Naive thymus-derived CD4-positive, alpha-beta T cell (primary cell): ENCODE measurements at regions not wholly inside any gene's neighbourhood (a gene's known extent, or its start where the extent isn't known, plus 50 kb on each side); places are given as distances from the start of the nearest gene placed in this dataset.
A peak's percentile ranks its signal among the peaks of the same experiment; 100 is the strongest.

Experiments
- ATAC-seq: fragments of 150-1000 bp; cut with Tn5 transposase; 2 replicates; pipeline ENCODE4 v1.10.0; 2021; ENCODE audit warnings: mild to moderate bottlenecking, moderate library complexity
- CTCF ChIA-PET: fragments of 350-600 bp; sonication (Branson Sonifier 250); formaldehyde crosslinking; loops from one replicate; lab custom pipeline; 2021; ENCODE audit warnings: antibody characterized with exemption; lab: Charles Lee
- POLR2A ChIA-PET: fragments of 350-600 bp; sonication (Branson Sonifier 250); formaldehyde crosslinking; loops from one replicate; lab custom pipeline; 2021; ENCODE audit warnings: antibody characterized with exemption, inconsistent platforms; lab: Charles Lee
- DNase-seq, 9 donors: peaks; one replicate each; pipeline versions ENCODE4 v3.0.0 to v3.0.0-alpha.2; 2020 to 2022; ENCODE audit warnings: mixed read lengths in 1 of 9
- H3K27ac ChIP-seq: one replicate; pipeline ENCODE4 v1.7.0; 2013; ENCODE audit warnings: mild to moderate bottlenecking, low read depth, low read length, moderate library complexity
- H3K27me3 ChIP-seq, 2 donors: one replicate each; pipeline ENCODE4 v1.7.0; 2013; ENCODE audit warnings: low read length in 2 of 2, mild to moderate bottlenecking in 2 of 2, moderate library complexity in 2 of 2; ENCODE audit not compliant: control insufficient read depth in 2 of 2, insufficient read depth in 2 of 2
- H3K36me3 ChIP-seq, 3 experiments: 1 replicate in 2 of 3; 2 replicates in 1 of 3; pipeline ENCODE4 v1.7.0; 2013; ENCODE audit warnings: low read length in 3 of 3, mild to moderate bottlenecking in 3 of 3, moderate library complexity in 1 of 3; ENCODE audit not compliant: insufficient read depth in 3 of 3, control insufficient read depth in 2 of 3
- H3K4me1 ChIP-seq, 2 donors: one replicate each; pipeline ENCODE4 v1.7.0; 2013; ENCODE audit warnings: low read length in 2 of 2, mild to moderate bottlenecking in 2 of 2, moderate library complexity in 1 of 2; ENCODE audit not compliant: control insufficient read depth in 2 of 2, insufficient read depth in 2 of 2
- H3K4me3 ChIP-seq: 2 replicates; pipeline ENCODE4 v1.7.0; 2013; ENCODE audit warnings: mild to moderate bottlenecking, low read length
- H3K9me3 ChIP-seq, 3 experiments: 1 replicate in 2 of 3; 2 replicates in 1 of 3; pipeline ENCODE4 v1.7.0; 2013; ENCODE audit warnings: low read length in 3 of 3; ENCODE audit not compliant: control insufficient read depth in 2 of 3
- H3K27ac Mint-ChIP-seq, 9 donors: one replicate each; pipeline ENCODE4 v1.8.0; 2020 to 2022; ENCODE audit warnings: mixed read lengths in 9 of 9, mild to moderate bottlenecking in 8 of 9, moderate library complexity in 5 of 9, inconsistent platforms in 2 of 9
- H3K27me3 Mint-ChIP-seq, 5 donors: one replicate each; pipeline ENCODE4 v1.8.0; 2021 to 2022; ENCODE audit warnings: mixed read lengths in 5 of 5, mild to moderate bottlenecking in 1 of 5
- H3K36me3 Mint-ChIP-seq, 5 donors: one replicate each; pipeline ENCODE4 v1.8.0; 2020 to 2022; ENCODE audit warnings: mixed read lengths in 5 of 5, mild to moderate bottlenecking in 3 of 5, inconsistent platforms in 1 of 5
- H3K4me1 Mint-ChIP-seq, 7 donors: one replicate each; pipeline ENCODE4 v1.8.0; 2020 to 2022; ENCODE audit warnings: mixed read lengths in 7 of 7, mild to moderate bottlenecking in 3 of 7, inconsistent platforms in 1 of 7
- H3K4me3 Mint-ChIP-seq, 10 donors: one replicate each; pipeline ENCODE4 v1.8.0; 2020 to 2022; ENCODE audit warnings: mild to moderate bottlenecking in 10 of 10, mixed read lengths in 10 of 10, moderate library complexity in 6 of 10, inconsistent platforms in 2 of 10
- H3K9me3 Mint-ChIP-seq, 11 donors: one replicate each; pipeline ENCODE4 v1.8.0; 2020 to 2022; ENCODE audit warnings: mixed read lengths in 11 of 11, mild to moderate bottlenecking in 4 of 11, inconsistent platforms in 1 of 11, moderate library complexity in 1 of 11
- intact Hi-C, 2 donors: fragments of 100-400 bp; cut with micrococcal nuclease; formaldehyde crosslinking; loops; one replicate each; pipeline ENCODE4 v1.15.1; 2023

DNA sequence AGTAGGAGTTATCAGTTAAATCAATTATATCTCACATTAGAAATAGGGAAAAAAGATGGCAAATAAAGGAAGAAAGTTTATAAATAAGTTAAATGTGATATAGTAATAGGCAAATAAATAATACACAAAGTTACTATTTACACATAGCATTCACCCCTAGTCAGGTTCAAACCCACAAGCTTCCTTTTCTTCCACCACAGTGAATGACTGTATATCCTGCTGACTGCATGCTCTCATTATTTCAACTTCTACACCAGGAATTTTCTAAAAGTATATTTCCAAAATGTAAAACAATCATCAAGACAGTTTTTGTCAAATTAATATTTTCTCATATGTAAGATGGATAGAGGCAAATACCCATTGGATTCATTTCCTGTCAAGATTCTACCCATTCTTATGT, 548.6 kb upstream of the SLITRK5 start:
- Mint-ChIP-seq H3K4me3 (no peak overlapping the region), H3K9me3 (peaks cover 0 to 5% (median 0%) of the 10 kb centered on the region in 11 donors), H3K4me1 (no peaks in the 10 kb centered on the region), H3K36me3 (no peaks in the 10 kb centered on the region), H3K27ac (no peak overlapping the region), H3K27me3 (no peaks in the 10 kb centered on the region)
- no peak for DNase-seq
- no peak for ATAC-seq
- H3K36me3 ChIP-seq = no peaks in the 10 kb centered on the region
- CTCF ChIA-PET = no interaction called here
- intact Hi-C loops = no loop called here
- POLR2A ChIA-PET = no interaction called here
- H3K4me3 ChIP-seq = no peak overlapping the region
- no peaks in the 10 kb centered on the region for H3K27me3 ChIP-seq
- no peak overlapping the region for H3K27ac ChIP-seq
- H3K9me3 ChIP-seq = no peaks in the 10 kb centered on the region
- no peaks in the 10 kb centered on the region for H3K4me1 ChIP-seq

DNA sequence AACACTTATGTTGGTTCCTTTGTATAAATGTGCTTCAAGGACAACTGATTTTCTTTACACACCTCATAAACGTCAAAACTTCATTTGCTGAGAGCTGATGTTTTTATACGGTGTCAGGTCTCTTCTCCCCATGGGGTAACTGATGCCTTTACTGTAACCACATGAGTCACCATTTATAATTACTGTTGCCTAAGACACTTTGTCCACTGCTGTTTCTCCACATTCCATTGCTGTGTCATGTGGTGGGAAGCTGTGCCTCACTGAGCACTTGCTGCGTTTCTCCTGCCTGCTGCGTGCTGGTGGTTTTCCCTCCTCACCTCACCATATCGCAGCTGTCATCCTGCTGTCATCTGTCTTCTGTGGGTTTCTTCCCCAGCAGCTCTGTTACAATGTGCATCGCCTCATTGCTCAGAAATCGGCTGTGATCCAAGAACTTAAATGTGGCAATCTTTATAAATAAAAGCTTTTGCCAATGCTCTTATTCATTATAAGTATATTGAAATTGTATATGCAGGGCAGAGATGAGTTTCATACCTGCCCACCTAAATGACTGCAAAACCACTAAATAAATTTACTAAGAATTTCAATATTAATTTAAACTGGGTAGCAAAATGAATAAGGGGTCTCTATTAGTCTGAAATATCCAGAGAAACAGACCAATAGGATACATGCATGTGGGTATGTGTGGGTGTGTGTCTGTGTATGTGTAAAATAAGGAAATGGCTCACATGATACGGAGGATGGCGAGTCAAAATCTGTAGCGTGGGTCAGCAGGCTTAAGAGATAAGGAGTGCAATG, 547.0 kb upstream of the SLITRK5 start:
- ATAC-seq (peak; percentile 53), DNase-seq (no peak)
- Histone ChIP-seq H3K27me3 (no peaks in the 10 kb centered on the region), H3K27ac (no peak overlapping the region), H3K9me3 (no peaks in the 10 kb centered on the region), H3K4me3 (no peak overlapping the region), H3K36me3 (no peaks in the 10 kb centered on the region), H3K4me1 (no peaks in the 10 kb centered on the region)
- POLR2A ChIA-PET = no interaction called here
- no peak overlapping the region for H3K27ac Mint-ChIP-seq
- H3K4me3 Mint-ChIP-seq = no peak overlapping the region
- intact Hi-C loops = no loop called here
- no peaks in the 10 kb centered on the region for H3K36me3 Mint-ChIP-seq
- CTCF ChIA-PET = no interaction called here
- peaks cover 0 to 5% (median 0%) of the 10 kb centered on the region in 11 donors for H3K9me3 Mint-ChIP-seq
- H3K4me1 Mint-ChIP-seq = no peaks in the 10 kb centered on the region
- H3K27me3 Mint-ChIP-seq = no peaks in the 10 kb centered on the region

DNA sequence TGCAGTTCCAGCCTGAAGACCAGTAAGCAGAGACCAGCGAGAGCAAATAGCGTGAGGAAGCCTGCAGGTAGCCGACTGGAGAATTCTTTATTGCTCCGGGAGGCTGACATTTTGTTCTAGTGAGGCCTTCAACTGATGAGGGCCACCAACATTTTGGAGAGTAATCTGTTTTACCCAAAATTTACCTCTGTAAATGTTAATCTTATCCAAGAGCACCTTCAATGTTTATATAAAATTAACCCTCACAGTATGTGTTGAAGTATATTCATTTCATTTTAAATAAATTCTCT, 546.4 kb upstream of the SLITRK5 start:
- Histone ChIP-seq H3K27ac (no peak overlapping the region), H3K27me3 (no peaks in the 10 kb centered on the region), H3K9me3 (no peaks in the 10 kb centered on the region), H3K4me1 (no peaks in the 10 kb centered on the region), H3K4me3 (no peak overlapping the region), H3K36me3 (no peaks in the 10 kb centered on the region)
- Mint-ChIP-seq H3K27me3 (no peaks in the 10 kb centered on the region), H3K27ac (no peak overlapping the region), H3K9me3 (peaks cover 0 to 10% (median 0%) of the 10 kb centered on the region in 11 donors), H3K36me3 (no peaks in the 10 kb centered on the region), H3K4me3 (no peak overlapping the region), H3K4me1 (no peaks in the 10 kb centered on the region)
- DNase-seq (no peak), ATAC-seq (no peak)
- intact Hi-C loops = no loop called here
- ChIA-PET CTCF (no interaction called here), POLR2A (no interaction called here)

DNA sequence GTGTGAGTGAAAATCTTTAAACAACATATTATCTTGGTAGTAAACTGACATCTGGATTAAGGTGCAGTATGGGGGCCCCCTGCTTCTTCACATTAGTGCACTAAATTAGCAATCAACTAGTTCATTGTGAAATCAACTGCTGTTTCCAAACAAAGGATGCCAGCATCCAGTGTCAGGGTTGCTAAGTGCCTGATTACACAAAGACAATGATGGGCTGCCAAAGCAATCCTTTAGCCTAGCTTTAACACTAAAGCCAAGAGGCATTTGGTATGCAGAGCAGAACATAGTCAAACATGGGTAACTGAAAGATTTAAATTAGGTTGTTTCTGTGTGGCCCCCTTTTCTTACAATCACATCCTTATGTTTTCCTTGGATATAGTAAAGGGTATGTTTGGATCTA, 543.1 kb upstream of the SLITRK5 start:
- no peaks in the 10 kb centered on the region for H3K9me3 ChIP-seq
- no peaks in the 10 kb centered on the region for H3K36me3 ChIP-seq
- Mint-ChIP-seq H3K36me3 (no peaks in the 10 kb centered on the region), H3K4me3 (no peak overlapping the region), H3K9me3 (peaks cover 0 to 7% (median 0%) of the 10 kb centered on the region in 11 donors), H3K4me1 (no peaks in the 10 kb centered on the region), H3K27ac (no peak overlapping the region), H3K27me3 (no peaks in the 10 kb centered on the region)
- DNase-seq (no peak), ATAC-seq (no peak)
- H3K27ac ChIP-seq = no peak overlapping the region
- ChIA-PET POLR2A (no interaction called here), CTCF (no interaction called here)
- no peak overlapping the region for H3K4me3 ChIP-seq
- intact Hi-C loops = no loop called here
- no peaks in the 10 kb centered on the region for H3K27me3 ChIP-seq
- no peaks in the 10 kb centered on the region for H3K4me1 ChIP-seq

DNA sequence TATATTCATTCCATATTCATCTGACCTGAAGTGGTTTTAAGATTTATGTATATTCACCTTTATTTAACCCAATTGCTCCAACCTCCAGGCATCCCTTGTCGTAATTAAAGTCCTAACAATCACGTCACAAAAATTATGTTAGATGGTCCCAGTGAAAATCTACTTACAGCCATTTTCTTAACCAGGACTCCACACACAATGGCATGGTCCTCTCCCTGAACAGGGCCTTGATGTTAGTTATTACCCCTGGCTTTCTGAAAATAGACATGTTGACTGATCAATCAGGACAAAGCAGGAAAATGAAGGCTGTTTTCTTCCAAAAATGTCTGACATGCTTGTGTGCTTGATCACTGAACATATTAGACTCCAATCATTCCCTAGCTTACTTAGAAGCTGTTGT, 542.7 kb upstream of the SLITRK5 start:
- Histone ChIP-seq H3K27ac (no peak overlapping the region), H3K4me3 (no peak overlapping the region), H3K9me3 (no peaks in the 10 kb centered on the region), H3K27me3 (no peaks in the 10 kb centered on the region), H3K4me1 (no peaks in the 10 kb centered on the region), H3K36me3 (no peaks in the 10 kb centered on the region)
- ATAC-seq (no peak), DNase-seq (no peak)
- no peak overlapping the region for H3K27ac Mint-ChIP-seq
- CTCF ChIA-PET = no interaction called here
- H3K27me3 Mint-ChIP-seq = no peaks in the 10 kb centered on the region
- H3K36me3 Mint-ChIP-seq = no peaks in the 10 kb centered on the region
- intact Hi-C loops = no loop called here
- POLR2A ChIA-PET = no interaction called here
- peaks cover 0 to 5% (median 0%) of the 10 kb centered on the region in 11 donors for H3K9me3 Mint-ChIP-seq
- no peak overlapping the region for H3K4me3 Mint-ChIP-seq
- H3K4me1 Mint-ChIP-seq = no peaks in the 10 kb centered on the region

DNA sequence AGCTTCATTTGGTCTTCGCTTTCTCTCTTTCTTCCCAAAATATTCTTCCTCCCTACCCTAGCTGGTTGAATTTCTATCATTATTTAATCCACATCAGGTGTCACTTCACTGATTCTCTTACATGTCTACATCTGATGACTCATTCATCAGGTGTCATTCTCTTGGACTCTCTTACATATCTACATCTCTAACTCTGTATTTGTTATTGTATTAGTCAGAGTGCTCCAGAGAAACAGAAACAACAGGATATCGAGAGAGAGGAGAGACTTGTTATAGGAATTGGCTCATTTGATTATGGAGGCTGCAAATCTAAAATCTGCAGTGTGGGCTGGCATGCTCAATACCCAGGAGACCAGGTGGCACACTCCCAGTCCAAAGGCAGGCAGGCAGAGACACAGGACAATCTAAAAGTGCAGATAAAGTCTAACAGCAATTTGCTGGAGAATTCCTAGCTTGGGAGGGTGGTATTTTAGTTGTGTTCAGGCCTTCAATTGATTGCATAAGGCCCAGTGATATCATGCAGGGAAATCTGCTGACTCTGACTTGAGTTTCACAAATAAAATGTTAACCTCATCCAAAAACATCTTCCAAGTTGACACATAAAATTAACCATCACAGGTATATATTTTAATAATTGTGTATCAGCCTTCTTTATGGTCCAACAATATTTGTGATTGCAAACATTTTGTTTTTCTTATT, 541.4 kb upstream of the SLITRK5 start:
- Mint-ChIP-seq H3K36me3 (no peaks in the 10 kb centered on the region), H3K27me3 (no peaks in the 10 kb centered on the region), H3K9me3 (peaks cover 0 to 5% (median 0%) of the 10 kb centered on the region in 11 donors), H3K4me3 (no peak overlapping the region), H3K4me1 (no peaks in the 10 kb centered on the region), H3K27ac (no peak overlapping the region)
- Histone ChIP-seq H3K36me3 (no peaks in the 10 kb centered on the region), H3K27me3 (no peaks in the 10 kb centered on the region), H3K4me1 (no peaks in the 10 kb centered on the region), H3K27ac (no peak overlapping the region), H3K9me3 (no peaks in the 10 kb centered on the region), H3K4me3 (no peak overlapping the region)
- intact Hi-C loops = no loop called here
- CTCF ChIA-PET = no interaction called here
- ATAC-seq (no peak), DNase-seq (no peak)
- POLR2A ChIA-PET = no interaction called here

DNA sequence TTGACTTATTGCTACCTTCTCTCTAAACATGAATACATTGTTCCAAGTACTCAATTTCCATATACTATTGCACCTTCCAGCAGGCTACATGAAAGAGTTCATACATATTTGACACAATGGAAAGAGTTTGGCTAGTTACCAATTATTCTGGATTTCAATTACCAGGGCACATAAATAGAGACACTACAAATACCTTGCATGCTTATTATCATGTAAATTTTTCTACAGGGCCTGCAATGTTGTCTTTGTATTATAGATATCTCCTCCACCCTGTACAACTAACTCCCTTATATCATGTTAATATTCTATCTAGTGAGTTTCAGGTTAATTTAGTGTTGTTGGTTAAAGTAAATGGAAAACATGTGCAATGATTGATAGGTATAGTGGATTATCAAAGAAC, 540.7 kb upstream of the SLITRK5 start:
- H3K4me3 ChIP-seq = no peak overlapping the region
- H3K27me3 Mint-ChIP-seq = no peaks in the 10 kb centered on the region
- H3K9me3 ChIP-seq = no peaks in the 10 kb centered on the region
- intact Hi-C loops = no loop called here
- ATAC-seq (no peak), DNase-seq (no peak)
- no peak overlapping the region for H3K4me3 Mint-ChIP-seq
- no peaks in the 10 kb centered on the region for H3K36me3 ChIP-seq
- peaks cover 0 to 5% (median 0%) of the 10 kb centered on the region in 11 donors for H3K9me3 Mint-ChIP-seq
- H3K36me3 Mint-ChIP-seq = no peaks in the 10 kb centered on the region
- H3K4me1 ChIP-seq = no peaks in the 10 kb centered on the region
- no peaks in the 10 kb centered on the region for H3K27me3 ChIP-seq
- no peak overlapping the region for H3K27ac Mint-ChIP-seq
- POLR2A ChIA-PET = no interaction called here
- no peak overlapping the region for H3K27ac ChIP-seq
- CTCF ChIA-PET = no interaction called here
- H3K4me1 Mint-ChIP-seq = no peaks in the 10 kb centered on the region
